DND-41 (cell line): ENCODE measurements at regions not wholly inside any gene's neighbourhood (a gene's known extent, or its start where the extent isn't known, plus 50 kb on each side); places are given as distances from the start of the nearest gene placed in this dataset.

Experiments used
- ATAC-seq: fragments of 200-7000 bp; cut with Tn5 transposase; 3 replicates; pipeline ENCODE4 v1.9.1; 2021; ENCODE audit warnings: low read depth; ENCODE audit not compliant: insufficient read depth
- DNase-seq: peaks from one replicate; pipeline ENCODE4 v3.0.0-alpha.2; 2020
- H2AFZ ChIP-seq: 2 replicates; pipeline ENCODE4 v1.6.0; 2012; ENCODE audit warnings: low read depth, low read length
- H3K27ac ChIP-seq: 2 replicates; pipeline ENCODE4 v1.5.1; 2012; ENCODE audit warnings: low read length, inconsistent platforms
- H3K27me3 ChIP-seq: fragments of 200-600 bp; sonication (generic); 2 replicates; pipeline ENCODE4 v1.6.0; 2012; ENCODE audit warnings: low read length, mild to moderate bottlenecking, inconsistent platforms; ENCODE audit not compliant: insufficient read depth, poor library complexity
- H3K36me3 ChIP-seq: 2 replicates; pipeline ENCODE4 v1.5.1; 2012; ENCODE audit warnings: low read length, inconsistent platforms; ENCODE audit not compliant: insufficient read depth
- H3K4me1 ChIP-seq: 2 replicates; pipeline ENCODE4 v1.5.1; 2012; ENCODE audit warnings: mild to moderate bottlenecking, low read length; ENCODE audit not compliant: insufficient read depth
- H3K4me2 ChIP-seq: 2 replicates; pipeline ENCODE4 v1.6.0; 2012; ENCODE audit warnings: mild to moderate bottlenecking, moderate library complexity, low read length, inconsistent platforms; ENCODE audit not compliant: insufficient read depth
- H3K4me3 ChIP-seq, 2 experiments: fragments of 200-600 bp in 1 of 2; shearing (Covaris generic) in 1 of 2; 2 replicates each; pipeline ENCODE4 v1.5.1; 2012 to 2016; ENCODE audit warnings: inconsistent platforms in 2 of 2, low read length in 2 of 2, mild to moderate bottlenecking in 2 of 2, low read depth in 1 of 2, moderate library complexity in 1 of 2
- H3K79me2 ChIP-seq: 2 replicates; pipeline ENCODE4 v1.6.0; 2012; ENCODE audit warnings: low read length, inconsistent platforms; ENCODE audit not compliant: insufficient read depth
- H3K9ac ChIP-seq: 2 replicates; pipeline ENCODE4 v1.6.0; 2012; ENCODE audit warnings: low read depth, mild to moderate bottlenecking, inconsistent platforms, low read length, moderate library complexity
- H3K9me3 ChIP-seq: 2 replicates; pipeline ENCODE4 v1.5.1; 2012; ENCODE audit warnings: low read length, moderate library complexity, mild to moderate bottlenecking, inconsistent platforms; ENCODE audit not compliant: insufficient read depth, severe bottlenecking
- H4K20me1 ChIP-seq: 2 replicates; pipeline ENCODE4 v1.6.0; 2012; ENCODE audit warnings: low read length; ENCODE audit not compliant: insufficient read depth
- EZH2 ChIP-seq: IDR thresholded peaks from 3 replicates; pipeline ENCODE4 v1.6.1; 2012; ENCODE audit warnings: borderline replicate concordance, low read depth, mild to moderate bottlenecking, moderate library complexity, low read length, inconsistent platforms; ENCODE audit not compliant: severe bottlenecking
- TF ChIP-seq, protein P1 (sequence below): IDR thresholded peaks from 2 replicates; pipeline ENCODE4 v1.5.1; 2012; ENCODE audit warnings: borderline replicate concordance, low read length, moderate library complexity, mild to moderate bottlenecking; ENCODE audit not compliant: poor library complexity, severe bottlenecking; ENCODE audit errors: extremely low read depth

GRCh38 chr9:89554307-89555035, 50.3 kb upstream of the GADD45G start:
- no peaks in the 10 kb centered on the region for H3K36me3 ChIP-seq
- no peak for TF ChIP-seq EZH2
- TF ChIP-seq, protein P1, sequence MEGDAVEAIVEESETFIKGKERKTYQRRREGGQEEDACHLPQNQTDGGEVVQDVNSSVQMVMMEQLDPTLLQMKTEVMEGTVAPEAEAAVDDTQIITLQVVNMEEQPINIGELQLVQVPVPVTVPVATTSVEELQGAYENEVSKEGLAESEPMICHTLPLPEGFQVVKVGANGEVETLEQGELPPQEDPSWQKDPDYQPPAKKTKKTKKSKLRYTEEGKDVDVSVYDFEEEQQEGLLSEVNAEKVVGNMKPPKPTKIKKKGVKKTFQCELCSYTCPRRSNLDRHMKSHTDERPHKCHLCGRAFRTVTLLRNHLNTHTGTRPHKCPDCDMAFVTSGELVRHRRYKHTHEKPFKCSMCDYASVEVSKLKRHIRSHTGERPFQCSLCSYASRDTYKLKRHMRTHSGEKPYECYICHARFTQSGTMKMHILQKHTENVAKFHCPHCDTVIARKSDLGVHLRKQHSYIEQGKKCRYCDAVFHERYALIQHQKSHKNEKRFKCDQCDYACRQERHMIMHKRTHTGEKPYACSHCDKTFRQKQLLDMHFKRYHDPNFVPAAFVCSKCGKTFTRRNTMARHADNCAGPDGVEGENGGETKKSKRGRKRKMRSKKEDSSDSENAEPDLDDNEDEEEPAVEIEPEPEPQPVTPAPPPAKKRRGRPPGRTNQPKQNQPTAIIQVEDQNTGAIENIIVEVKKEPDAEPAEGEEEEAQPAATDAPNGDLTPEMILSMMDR, result no peak
- H4K20me1 ChIP-seq, result no peaks in the 10 kb centered on the region
- no peaks in the 10 kb centered on the region for H3K79me2 ChIP-seq
- no peak overlapping the region for H3K9ac ChIP-seq
- ATAC-seq (no peak), DNase-seq (no peak)
- no peak overlapping the region for H3K4me3 ChIP-seq
- no peak overlapping the region for H3K4me2 ChIP-seq
- peak overlapping the region; percentile 55 for H3K27ac ChIP-seq
- no peak overlapping the region for H2AFZ ChIP-seq
- H3K27me3 ChIP-seq, result no peaks in the 10 kb centered on the region
- no peaks in the 10 kb centered on the region for H3K9me3 ChIP-seq
- peaks cover 42% of the 10 kb centered on the region for H3K4me1 ChIP-seq

GRCh38 chr9:89553451-89554010, 51.3 kb upstream of the GADD45G start:
- Histone ChIP-seq H3K4me2 (no peak overlapping the region), H3K27ac (no peak overlapping the region), H3K4me3 (no peak overlapping the region), H3K27me3 (no peaks in the 10 kb centered on the region), H3K4me1 (peaks cover 51% of the 10 kb centered on the region), H3K36me3 (no peaks in the 10 kb centered on the region), H4K20me1 (no peaks in the 10 kb centered on the region), H3K9me3 (no peaks in the 10 kb centered on the region), H2AFZ (no peak overlapping the region), H3K79me2 (0 out of 2 replicates have a peak, but pooled peaks cover 2% of the 10 kb centered on the region), H3K9ac (no peak overlapping the region)
- no peak for ATAC-seq
- DNase-seq, result no peak
- TF ChIP-seq EZH2, result no peak
- TF ChIP-seq, protein P1, result no peak

DNA sequence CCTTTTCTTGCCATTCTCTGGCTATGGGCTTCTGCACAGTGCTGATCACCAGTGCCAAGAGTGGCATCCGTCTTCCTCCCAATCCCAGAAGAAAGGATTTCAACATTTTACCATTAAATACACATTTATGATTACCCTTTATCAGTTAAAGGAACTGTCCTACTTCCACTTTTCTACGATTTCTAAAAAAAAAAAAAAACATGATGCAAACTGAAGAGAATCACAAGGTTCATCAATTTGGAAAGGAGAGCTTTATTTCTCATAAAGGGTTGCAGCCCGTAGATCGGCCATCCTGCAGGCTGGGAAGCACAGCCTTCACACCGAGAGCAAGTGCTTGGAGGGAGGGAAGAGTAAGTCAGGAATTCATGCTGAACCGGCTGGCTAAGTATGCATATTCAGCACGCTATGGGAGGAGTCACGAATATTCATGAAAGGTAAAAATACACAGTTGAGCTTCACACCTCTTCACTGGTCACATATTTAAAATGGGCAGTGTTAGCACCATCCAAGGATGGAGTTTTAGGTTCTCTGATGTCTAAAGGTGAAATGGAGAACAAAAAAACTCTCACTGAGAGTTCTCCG, 52.5 kb upstream of the SEMA4D start:
- no peak overlapping the region for H3K27ac ChIP-seq
- no peaks in the 10 kb centered on the region for H3K36me3 ChIP-seq
- H3K79me2 ChIP-seq, result 0 out of 2 replicates have a peak, but pooled peaks cover 6% of the 10 kb centered on the region
- H3K27me3 ChIP-seq, result no peaks in the 10 kb centered on the region
- no peaks in the 10 kb centered on the region for H4K20me1 ChIP-seq
- no peak for DNase-seq
- H2AFZ ChIP-seq, result no peak overlapping the region
- peaks cover 12% of the 10 kb centered on the region for H3K9me3 ChIP-seq
- no peak for TF ChIP-seq EZH2
- TF ChIP-seq, protein P1, result no peak
- no peak for ATAC-seq
- H3K4me2 ChIP-seq, result no peak overlapping the region
- no peak overlapping the region for H3K9ac ChIP-seq
- no peak overlapping the region for H3K4me3 ChIP-seq
- peaks cover 34% of the 10 kb centered on the region for H3K4me1 ChIP-seq
